Subcutaneous abdominal adipose tissue (tissue), 5 donors: ENCODE measurements at regions not wholly inside any gene's neighbourhood (a gene's known extent, or its start where the extent isn't known, plus 50 kb on each side); places are given as distances from the start of the nearest gene placed in this dataset.
A peak's percentile ranks its signal among the peaks of the same experiment; 100 is the strongest.

Experiments
- H3K27ac ChIP-seq: one replicate; pipeline ENCODE4 v1.7.0; 2013; ENCODE audit warnings: low read depth, mild to moderate bottlenecking, inconsistent platforms, low read length, moderate library complexity
- H3K27me3 ChIP-seq, 5 donors: one replicate each; pipeline ENCODE4 v1.7.0; 2013; ENCODE audit warnings: low read length in 5 of 5, inconsistent platforms in 1 of 5; ENCODE audit not compliant: control insufficient read depth in 5 of 5, insufficient read depth in 4 of 5
- H3K36me3 ChIP-seq, 5 donors: one replicate each; pipeline ENCODE4 v1.7.0; 2013; ENCODE audit warnings: low read length in 5 of 5; ENCODE audit not compliant: control insufficient read depth in 5 of 5, insufficient read depth in 5 of 5
- H3K4me1 ChIP-seq, 5 donors: one replicate each; pipeline ENCODE4 v1.7.0; 2013; ENCODE audit warnings: low read length in 5 of 5, mild to moderate bottlenecking in 3 of 5, moderate library complexity in 1 of 5; ENCODE audit not compliant: control insufficient read depth in 5 of 5, insufficient read depth in 5 of 5
- H3K4me3 ChIP-seq, 5 donors: one replicate each; pipeline ENCODE4 v1.7.0; 2013; ENCODE audit warnings: low read length in 5 of 5, low read depth in 1 of 5
- H3K9ac ChIP-seq, 5 donors: one replicate each; pipeline ENCODE4 v1.7.0; 2013; ENCODE audit warnings: low read length in 5 of 5, mild to moderate bottlenecking in 4 of 5, moderate library complexity in 3 of 5
- H3K9me3 ChIP-seq, 5 donors: one replicate each; pipeline ENCODE4 v1.7.0; 2013; ENCODE audit warnings: low read length in 5 of 5; ENCODE audit not compliant: control insufficient read depth in 5 of 5
- donor health status: healthy.
- donor health status: healthy.
- donor health status: healthy.
- donor health status: healthy.
- donor health status: healthy.

DNA sequence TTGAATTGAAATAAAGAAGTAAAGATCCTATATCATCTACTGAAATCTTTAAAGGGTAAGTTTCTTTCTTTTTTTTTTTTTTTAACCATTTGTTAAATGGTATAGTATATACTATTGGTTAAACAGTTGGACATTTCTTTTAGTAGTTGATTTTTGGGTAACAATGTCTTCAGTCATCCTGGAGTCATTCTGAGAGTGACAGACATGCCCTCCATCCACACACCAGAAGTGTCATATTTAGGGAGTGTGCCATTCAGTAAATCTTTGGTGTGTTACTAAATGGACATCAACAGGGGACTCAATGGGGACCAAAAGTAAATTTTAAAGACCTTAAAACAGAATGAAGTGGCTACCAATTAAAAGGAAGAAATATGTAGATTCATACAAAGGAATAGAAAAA, 50.8 kb upstream of the SLC39A10 start:
- Histone ChIP-seq H3K27me3 (no peaks in the 10 kb centered on the region), H3K4me1 (peaks cover 0 to 12% (median 2%) of the 10 kb centered on the region in 5 donors), H3K9ac (no peak overlapping the region), H3K4me3 (no peak overlapping the region), H3K27ac (no peak overlapping the region), H3K36me3 (no peaks in the 10 kb centered on the region), H3K9me3 (no peaks in the 10 kb centered on the region)

DNA sequence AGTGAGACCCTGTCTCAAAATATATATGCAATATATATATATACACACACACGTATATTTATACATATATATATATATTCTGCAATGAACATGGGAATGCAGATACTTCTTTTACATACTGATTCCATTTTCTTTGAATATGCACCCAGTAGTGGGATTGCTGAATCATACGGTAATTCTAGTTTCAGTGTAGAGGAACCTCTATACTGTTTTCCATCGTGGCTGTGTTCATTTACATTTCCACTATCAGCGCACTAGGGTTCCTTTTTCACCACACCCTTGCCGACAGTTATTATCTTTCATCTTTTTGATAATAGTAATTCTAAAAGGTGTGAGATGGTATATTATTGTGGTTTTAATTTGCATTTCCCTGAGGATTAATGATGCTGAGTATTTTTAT, 52.3 kb upstream of the SLC39A10 start:
- Histone ChIP-seq H3K4me1 (peaks cover 0 to 2% (median 0%) of the 10 kb centered on the region in 5 donors), H3K9me3 (no peaks in the 10 kb centered on the region), H3K9ac (no peak overlapping the region), H3K4me3 (no peak overlapping the region), H3K36me3 (no peaks in the 10 kb centered on the region), H3K27ac (no peak overlapping the region), H3K27me3 (no peaks in the 10 kb centered on the region)

DNA sequence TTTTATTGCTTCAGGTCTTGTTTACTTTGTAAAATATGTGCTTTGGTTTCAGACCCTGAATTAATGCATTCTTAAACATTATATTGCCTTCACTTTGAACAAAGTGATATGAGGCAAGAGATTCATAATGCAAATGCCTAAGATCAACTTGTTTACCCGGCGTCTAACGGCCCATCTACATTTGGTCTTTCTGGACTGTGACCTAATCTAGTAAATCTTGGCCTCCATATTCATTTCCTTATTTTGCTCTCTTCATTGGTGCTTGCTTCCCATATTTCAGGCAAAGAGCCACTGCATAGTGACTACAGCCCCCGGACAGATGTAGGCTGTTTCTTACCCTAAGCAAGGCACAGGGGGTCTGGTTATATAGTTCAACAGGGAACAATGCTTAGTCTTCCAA, 53.0 kb upstream of the SLC39A10 start:
- Histone ChIP-seq H3K27me3 (no peaks in the 10 kb centered on the region), H3K9me3 (no peaks in the 10 kb centered on the region), H3K9ac (no peak overlapping the region), H3K4me1 (peaks cover 0 to 2% (median 0%) of the 10 kb centered on the region in 5 donors), H3K36me3 (no peaks in the 10 kb centered on the region), H3K4me3 (no peak overlapping the region), H3K27ac (no peak overlapping the region)

DNA sequence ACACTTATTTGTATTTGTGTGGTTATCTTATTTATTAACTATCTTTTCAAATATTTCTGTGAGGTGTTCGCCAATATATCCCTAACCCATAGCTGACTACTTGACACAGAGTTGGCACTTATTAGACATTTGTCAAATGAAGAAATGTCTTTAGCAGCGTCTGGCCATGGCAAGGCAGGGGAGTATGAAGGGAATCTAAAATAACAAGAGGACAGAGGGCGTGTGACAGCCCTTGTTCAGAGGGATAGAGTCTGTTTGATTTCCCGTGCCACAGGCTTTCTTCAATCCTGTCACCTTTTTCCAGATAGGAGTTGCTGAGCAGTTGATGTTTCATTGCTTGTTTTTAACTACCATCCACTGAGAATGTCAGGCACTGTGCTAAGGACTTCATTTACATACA, 53.6 kb upstream of the SLC39A10 start:
- Histone ChIP-seq H3K9me3 (no peaks in the 10 kb centered on the region), H3K4me3 (no peak overlapping the region), H3K27me3 (no peaks in the 10 kb centered on the region), H3K4me1 (peaks cover 0 to 2% (median 0%) of the 10 kb centered on the region in 5 donors), H3K36me3 (no peaks in the 10 kb centered on the region), H3K9ac (no peak overlapping the region), H3K27ac (no peak overlapping the region)

DNA sequence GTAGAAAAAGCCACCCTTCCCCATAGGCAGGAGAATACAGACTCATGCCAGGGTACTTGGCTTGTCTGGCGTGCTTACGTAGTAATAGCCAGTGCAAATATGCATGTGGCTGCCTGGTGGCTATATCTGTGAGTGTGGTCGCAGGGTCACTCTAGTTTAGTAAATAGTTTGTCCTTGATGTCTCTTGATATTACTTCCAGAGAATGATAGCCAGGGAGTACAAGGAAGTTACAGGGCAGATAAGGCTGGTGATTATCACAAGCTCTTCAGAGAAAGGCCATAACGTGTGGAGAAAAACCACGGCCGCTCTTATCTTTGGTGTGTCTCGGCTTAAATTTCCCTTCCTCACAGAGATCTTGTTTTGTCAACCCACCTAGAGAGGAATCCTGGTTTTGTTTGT, 54.3 kb upstream of the SLC39A10 start:
- H3K36me3 ChIP-seq, result no peaks in the 10 kb centered on the region
- peaks cover 0 to 2% (median 0%) of the 10 kb centered on the region in 5 donors for H3K4me1 ChIP-seq
- no peaks in the 10 kb centered on the region for H3K9me3 ChIP-seq
- no peak overlapping the region for H3K4me3 ChIP-seq
- no peak overlapping the region for H3K9ac ChIP-seq
- H3K27ac ChIP-seq, result no peak overlapping the region
- H3K27me3 ChIP-seq, result no peaks in the 10 kb centered on the region

- Histone ChIP-seq H3K27ac (no peak overlapping the region), H3K9ac (no peak overlapping the region), H3K9me3 (no peaks in the 10 kb centered on the region), H3K4me3 (no peak overlapping the region), H3K4me1 (peaks cover 0 to 2% (median 0%) of the 10 kb centered on the region in 5 donors), H3K27me3 (no peaks in the 10 kb centered on the region), H3K36me3 (no peaks in the 10 kb centered on the region)
Observed at GRCh38 chr2:195601361-195601760, 55.7 kb upstream of the SLC39A10 start.

GRCh38 chr2:195600778-195601177, 56.2 kb upstream of the SLC39A10 start:
- peaks cover 0 to 1% (median 0%) of the 10 kb centered on the region in 5 donors for H3K9me3 ChIP-seq
- H3K4me1 ChIP-seq, result peaks cover 0 to 2% (median 0%) of the 10 kb centered on the region in 5 donors
- no peak overlapping the region for H3K9ac ChIP-seq
- H3K27ac ChIP-seq, result no peak overlapping the region
- no peak overlapping the region for H3K4me3 ChIP-seq
- H3K27me3 ChIP-seq, result no peaks in the 10 kb centered on the region
- no peaks in the 10 kb centered on the region for H3K36me3 ChIP-seq

GRCh38 chr2:195596840-195597239, 60.2 kb upstream of the SLC39A10 start:
- Histone ChIP-seq H3K27me3 (no peaks in the 10 kb centered on the region), H3K9ac (no peak overlapping the region), H3K27ac (no peak overlapping the region), H3K4me3 (no peak overlapping the region), H3K4me1 (peaks cover 0 to 3% (median 0%) of the 10 kb centered on the region in 5 donors), H3K36me3 (no peaks in the 10 kb centered on the region), H3K9me3 (peaks cover 0 to 5% (median 0%) of the 10 kb centered on the region in 5 donors)

GRCh38 chr2:195595825-195596224, 61.2 kb upstream of the SLC39A10 start:
- no peak overlapping the region for H3K27ac ChIP-seq
- H3K27me3 ChIP-seq, result no peaks in the 10 kb centered on the region
- H3K4me3 ChIP-seq, result peak overlapping the region in 2 of 5 donors; percentile 4 to 9
- H3K36me3 ChIP-seq, result no peaks in the 10 kb centered on the region
- H3K4me1 ChIP-seq, result peaks cover 0 to 6% (median under 1%) of the 10 kb centered on the region in 5 donors
- H3K9ac ChIP-seq, result no peak overlapping the region
- H3K9me3 ChIP-seq, result peaks cover 0 to 5% (median 0%) of the 10 kb centered on the region in 5 donors

- Histone ChIP-seq H3K4me1 (peaks cover 0 to 10% (median 7%) of the 10 kb centered on the region in 5 donors), H3K36me3 (no peaks in the 10 kb centered on the region), H3K27me3 (no peaks in the 10 kb centered on the region), H3K9ac (no peak overlapping the region), H3K27ac (no peak overlapping the region), H3K4me3 (no peak overlapping the region), H3K9me3 (peaks cover 0 to 5% (median 0%) of the 10 kb centered on the region in 5 donors)
Observed at GRCh38 chr2:195594919-195595694, 61.9 kb upstream of the SLC39A10 start.
